CD4-positive, alpha-beta memory T cell (primary cell): ENCODE measurements at regions not wholly inside any gene's neighbourhood (a gene's known extent, or its start where the extent isn't known, plus 50 kb on each side); places are given as distances from the start of the nearest gene placed in this dataset.

ENCODE experiments used
- CTCF ChIA-PET: fragments of 350-600 bp; sonication (Branson Sonifier 250); formaldehyde crosslinking; loops from one replicate; lab custom pipeline; 2021; ENCODE audit warnings: inconsistent platforms; ENCODE audit not compliant: partially characterized antibody; lab: Charles Lee
- POLR2A ChIA-PET: fragments of 350-600 bp; sonication (Branson Sonifier 250); formaldehyde crosslinking; loops from one replicate; lab custom pipeline; 2021; ENCODE audit not compliant: partially characterized antibody; lab: Charles Lee
- DNase-seq, 5 donors: peaks; one replicate each; pipeline versions ENCODE4 v3.0.0 to v3.0.0-alpha.2; 2020 to 2022; ENCODE audit warnings: mixed read lengths in 1 of 5
- H3K27ac ChIP-seq: one replicate; pipeline ENCODE4 v1.7.0; 2013; ENCODE audit warnings: low read depth, low read length
- H3K27me3 ChIP-seq: 2 replicates; pipeline ENCODE4 v1.7.0; 2013; ENCODE audit warnings: mild to moderate bottlenecking, low read length, moderate library complexity; ENCODE audit not compliant: insufficient read depth
- H3K36me3 ChIP-seq: 2 replicates; pipeline ENCODE4 v1.7.0; 2013; ENCODE audit warnings: mild to moderate bottlenecking, low read length, moderate library complexity; ENCODE audit not compliant: insufficient read depth
- H3K4me1 ChIP-seq: 2 replicates; pipeline ENCODE4 v1.7.0; 2013; ENCODE audit warnings: mild to moderate bottlenecking, low read length, moderate library complexity; ENCODE audit not compliant: insufficient read depth
- H3K4me3 ChIP-seq, 2 donors: one replicate each; pipeline ENCODE4 v1.7.0; 2013; ENCODE audit warnings: low read length in 2 of 2, mild to moderate bottlenecking in 1 of 2
- H3K9me3 ChIP-seq, 2 donors: one replicate each; pipeline ENCODE4 v1.7.0; 2013; ENCODE audit warnings: low read length in 2 of 2, control low read depth in 1 of 2; ENCODE audit not compliant: control insufficient read depth in 1 of 2
- H3K27ac Mint-ChIP-seq, 7 donors: one replicate each; pipeline ENCODE4 v1.8.0; 2020 to 2021; ENCODE audit warnings: mixed read lengths in 7 of 7, mild to moderate bottlenecking in 6 of 7, inconsistent platforms in 3 of 7, moderate library complexity in 3 of 7
- H3K27me3 Mint-ChIP-seq, 2 donors: one replicate each; pipeline ENCODE4 v1.8.0; 2020 to 2021; ENCODE audit warnings: mixed read lengths in 2 of 2
- H3K36me3 Mint-ChIP-seq, 2 donors: one replicate each; pipeline ENCODE4 v1.8.0; 2020 to 2021; ENCODE audit warnings: mixed read lengths in 2 of 2, inconsistent platforms in 1 of 2, mild to moderate bottlenecking in 1 of 2
- H3K4me1 Mint-ChIP-seq, 4 donors: one replicate each; pipeline ENCODE4 v1.8.0; 2020 to 2021; ENCODE audit warnings: mixed read lengths in 4 of 4, mild to moderate bottlenecking in 1 of 4
- H3K4me3 Mint-ChIP-seq, 8 donors: one replicate each; pipeline ENCODE4 v1.8.0; 2020 to 2021; ENCODE audit warnings: mixed read lengths in 8 of 8, mild to moderate bottlenecking in 7 of 8, moderate library complexity in 6 of 8, inconsistent platforms in 3 of 8
- H3K9me3 Mint-ChIP-seq, 8 donors: one replicate each; pipeline ENCODE4 v1.8.0; 2020 to 2021; ENCODE audit warnings: mixed read lengths in 8 of 8, mild to moderate bottlenecking in 5 of 8, inconsistent platforms in 3 of 8, moderate library complexity in 1 of 8
- intact Hi-C: fragments of 100-400 bp; cut with micrococcal nuclease; formaldehyde crosslinking; loops from one replicate; pipeline ENCODE4 v1.15.1; 2023

DNA sequence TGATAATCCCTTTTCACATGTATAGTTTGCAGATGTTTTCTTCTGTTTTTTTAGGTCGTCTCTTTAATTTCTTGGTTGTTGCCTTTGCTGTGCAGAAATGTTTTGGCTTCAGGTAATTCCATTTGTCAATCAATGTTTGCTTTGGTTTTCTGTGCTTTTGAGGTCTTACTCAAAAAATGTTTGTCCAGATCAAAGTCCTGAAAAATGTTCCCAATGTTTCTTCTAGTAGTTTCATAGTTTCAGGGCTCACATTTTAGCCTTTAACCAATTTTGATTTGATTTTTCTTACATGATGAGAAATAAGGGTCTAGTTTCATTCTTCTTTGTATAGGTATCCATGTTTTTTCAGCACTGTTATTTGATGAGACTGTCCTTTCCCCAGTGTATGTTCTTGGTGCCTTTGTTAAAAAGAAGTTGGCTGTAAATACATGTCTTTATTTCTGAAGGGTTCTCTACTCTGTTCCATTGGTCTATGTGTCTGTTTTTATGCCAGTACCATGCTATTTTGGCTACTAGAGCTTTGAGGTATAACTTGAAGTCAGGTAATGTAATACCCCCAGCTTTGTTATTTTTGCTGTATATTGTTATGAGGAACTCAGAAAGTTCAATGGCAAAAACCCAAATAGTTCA is 578.7 kb upstream of the SEL1L start:
- peaks cover 0 to 8% (median 6%) of the 10 kb centered on the region in 8 donors for H3K9me3 Mint-ChIP-seq
- CTCF ChIA-PET = interaction anchor here (0.6 kb wide), 1 partner anchor 30 kb away, joined by 3 read pairs; no protein-coding TSS in a partner anchor
- intact Hi-C loops = no loop called here

DNA sequence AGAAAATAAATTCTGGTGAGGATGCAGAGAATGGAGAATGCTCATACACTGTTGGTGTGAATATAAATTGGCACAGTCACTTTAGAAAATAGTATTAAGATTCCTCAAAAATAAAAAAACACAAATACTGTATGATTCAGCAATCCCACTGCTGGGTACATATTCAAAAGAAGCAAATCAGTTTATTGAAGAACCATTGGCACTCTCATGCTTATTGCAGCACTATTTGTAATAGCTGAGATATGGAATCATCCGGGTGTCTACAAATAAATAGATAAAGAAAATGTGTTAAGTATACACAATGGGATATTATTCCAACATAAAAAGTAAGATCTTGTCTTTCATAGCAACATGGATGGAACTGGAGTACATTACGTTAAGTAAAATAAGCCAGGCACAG is 579.4 kb upstream of the SEL1L start:
- H3K4me3 Mint-ChIP-seq = no peak overlapping the region
- CTCF ChIA-PET = no interaction called here
- no peaks in the 10 kb centered on the region for H3K4me1 ChIP-seq

More for the DNA sequence above, 578.7 kb upstream of the SEL1L start:
- POLR2A ChIA-PET = no interaction called here
- no peaks in the 10 kb centered on the region for H3K4me1 ChIP-seq
- no peaks in the 10 kb centered on the region for H3K27me3 Mint-ChIP-seq
- H3K4me3 ChIP-seq = no peak overlapping the region
- H3K4me3 Mint-ChIP-seq = no peak overlapping the region
- no peaks in the 10 kb centered on the region for H3K36me3 Mint-ChIP-seq
- H3K27me3 ChIP-seq = no peaks in the 10 kb centered on the region
- H3K9me3 ChIP-seq = no peaks in the 10 kb centered on the region
- H3K36me3 ChIP-seq = no peaks in the 10 kb centered on the region
- H3K27ac ChIP-seq = no peak overlapping the region
- H3K4me1 Mint-ChIP-seq = no peaks in the 10 kb centered on the region
- DNase-seq = no peak
- no peak overlapping the region for H3K27ac Mint-ChIP-seq

DNA sequence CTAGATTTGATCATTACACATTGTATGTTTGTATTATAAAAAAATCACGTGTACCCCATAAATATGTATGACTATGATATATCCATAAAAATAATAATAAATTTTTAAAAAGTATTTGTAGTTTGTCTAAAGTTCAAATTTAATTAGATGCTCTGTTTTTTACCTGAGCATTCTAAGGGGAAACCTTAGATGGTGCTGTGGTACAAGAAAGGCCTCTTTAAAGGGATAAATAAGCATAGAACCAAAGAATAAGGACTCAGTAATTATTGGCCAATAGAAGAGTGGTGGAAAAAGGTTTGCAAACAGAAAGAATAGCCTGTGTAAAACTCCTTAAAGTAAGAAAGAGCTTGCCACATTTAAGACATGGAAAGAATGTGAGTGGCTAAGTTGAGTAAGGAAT is 580.1 kb upstream of the SEL1L start:
- H3K27me3 ChIP-seq = no peaks in the 10 kb centered on the region
- CTCF ChIA-PET = no interaction called here
- H3K27ac ChIP-seq = no peak overlapping the region
- no peaks in the 10 kb centered on the region for H3K36me3 ChIP-seq
- Mint-ChIP-seq H3K4me3 (no peak overlapping the region), H3K27me3 (no peaks in the 10 kb centered on the region), H3K36me3 (no peaks in the 10 kb centered on the region), H3K9me3 (peaks cover 0 to 14% (median 8%) of the 10 kb centered on the region in 8 donors), H3K4me1 (no peaks in the 10 kb centered on the region), H3K27ac (no peak overlapping the region)
- intact Hi-C loops = no loop called here
- POLR2A ChIA-PET = no interaction called here
- H3K9me3 ChIP-seq = no peaks in the 10 kb centered on the region
- no peaks in the 10 kb centered on the region for H3K4me1 ChIP-seq
- no peak for DNase-seq
- no peak overlapping the region for H3K4me3 ChIP-seq

More for the DNA sequence above, 579.4 kb upstream of the SEL1L start:
- Histone ChIP-seq H3K27ac (no peak overlapping the region), H3K36me3 (no peaks in the 10 kb centered on the region), H3K9me3 (no peaks in the 10 kb centered on the region), H3K4me3 (no peak overlapping the region), H3K27me3 (no peaks in the 10 kb centered on the region)
- H3K9me3 Mint-ChIP-seq = peaks cover 0 to 13% (median 8%) of the 10 kb centered on the region in 8 donors
- POLR2A ChIA-PET = no interaction called here
- DNase-seq = no peak
- H3K27me3 Mint-ChIP-seq = no peaks in the 10 kb centered on the region
- H3K36me3 Mint-ChIP-seq = no peaks in the 10 kb centered on the region
- intact Hi-C loops = no loop called here
- H3K4me1 Mint-ChIP-seq = no peaks in the 10 kb centered on the region
- no peak overlapping the region for H3K27ac Mint-ChIP-seq

DNA sequence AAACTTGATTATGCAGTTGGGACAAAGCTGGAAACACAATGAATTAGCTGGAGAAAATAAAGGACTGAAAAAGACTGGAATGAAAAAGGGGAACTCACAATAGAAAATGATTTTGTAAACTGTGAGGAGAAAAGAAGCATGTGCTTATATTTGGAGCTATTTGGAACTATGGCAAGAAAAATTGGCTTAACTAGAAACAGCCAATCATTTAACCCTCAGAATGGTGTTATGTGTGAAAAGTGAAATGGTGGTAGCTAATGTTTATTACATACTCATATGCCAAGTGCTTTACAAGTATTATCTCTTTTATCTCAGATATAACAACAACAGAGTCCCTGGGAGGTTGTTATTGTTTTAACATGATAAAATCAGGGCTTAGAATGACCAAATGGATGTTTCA is 583.1 kb upstream of the SEL1L start:
- peaks cover 0 to 13% (median 5%) of the 10 kb centered on the region in 8 donors for H3K9me3 Mint-ChIP-seq

DNA sequence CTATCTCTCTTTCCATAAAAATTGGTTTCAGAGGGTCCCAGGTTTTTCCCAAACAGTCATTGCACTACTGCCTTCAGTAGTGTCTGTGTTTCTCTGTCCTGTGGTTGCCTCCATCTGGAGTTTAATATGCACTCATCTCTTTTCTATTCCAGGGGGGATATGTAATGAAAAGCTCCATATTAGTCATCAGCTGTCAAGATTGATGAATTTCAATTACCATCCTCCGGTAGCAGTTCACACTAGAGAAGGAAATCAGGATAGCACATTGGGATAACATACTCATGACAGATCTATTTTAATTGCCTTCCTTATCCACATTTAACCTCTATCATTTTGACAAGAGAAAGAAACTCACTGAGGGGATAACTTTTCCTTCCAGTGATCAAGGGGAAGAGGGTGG is 589.0 kb upstream of the SEL1L start:
- no peaks in the 10 kb centered on the region for H3K36me3 Mint-ChIP-seq
- no peaks in the 10 kb centered on the region for H3K9me3 ChIP-seq
- no peaks in the 10 kb centered on the region for H3K36me3 ChIP-seq
- POLR2A ChIA-PET = no interaction called here
- H3K4me3 ChIP-seq = no peak overlapping the region
- no peak overlapping the region for H3K27ac Mint-ChIP-seq
- no peak for DNase-seq
- no peaks in the 10 kb centered on the region for H3K27me3 ChIP-seq
- H3K9me3 Mint-ChIP-seq = peaks cover 0 to 13% (median 5%) of the 10 kb centered on the region in 8 donors
- no peaks in the 10 kb centered on the region for H3K4me1 Mint-ChIP-seq
- no peak overlapping the region for H3K27ac ChIP-seq
- intact Hi-C loops = no loop called here
- H3K4me3 Mint-ChIP-seq = no peak overlapping the region
- CTCF ChIA-PET = no interaction called here
- H3K4me1 ChIP-seq = no peaks in the 10 kb centered on the region
- no peaks in the 10 kb centered on the region for H3K27me3 Mint-ChIP-seq

More for the DNA sequence above, 583.1 kb upstream of the SEL1L start:
- Histone ChIP-seq H3K27me3 (no peaks in the 10 kb centered on the region), H3K4me1 (no peaks in the 10 kb centered on the region), H3K27ac (no peak overlapping the region), H3K36me3 (no peaks in the 10 kb centered on the region), H3K9me3 (no peaks in the 10 kb centered on the region), H3K4me3 (no peak overlapping the region)
- intact Hi-C loops = no loop called here
- Mint-ChIP-seq H3K27ac (no peak overlapping the region), H3K4me3 (no peak overlapping the region), H3K36me3 (no peaks in the 10 kb centered on the region), H3K27me3 (no peaks in the 10 kb centered on the region), H3K4me1 (no peaks in the 10 kb centered on the region)
- CTCF ChIA-PET = no interaction called here
- no peak for DNase-seq
- POLR2A ChIA-PET = no interaction called here

DNA sequence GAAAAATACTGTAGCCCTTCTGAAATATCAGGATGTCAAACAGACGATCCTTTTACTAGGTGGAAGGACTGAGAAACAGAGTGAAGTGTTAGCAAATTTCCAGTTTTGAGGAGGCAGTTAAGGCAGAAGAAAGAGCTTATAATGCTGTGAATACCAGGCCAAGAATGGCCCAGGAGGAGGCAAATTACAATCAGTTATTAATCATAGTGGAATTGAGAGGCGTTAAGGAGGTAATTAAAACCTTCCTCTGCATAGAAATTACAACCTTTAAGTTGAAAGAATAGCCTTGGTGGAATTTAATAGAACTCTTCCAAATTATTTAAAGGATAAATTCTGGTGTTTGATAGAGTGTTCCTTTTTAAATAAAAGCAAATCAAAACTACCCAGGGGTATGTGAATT is 590.9 kb upstream of the SEL1L start:
- intact Hi-C loops = no loop called here
- Mint-ChIP-seq H3K4me1 (no peaks in the 10 kb centered on the region), H3K27me3 (no peaks in the 10 kb centered on the region), H3K4me3 (no peak overlapping the region), H3K36me3 (no peaks in the 10 kb centered on the region), H3K9me3 (peaks cover 0 to 11% (median 5%) of the 10 kb centered on the region in 8 donors), H3K27ac (no peak overlapping the region)
- Histone ChIP-seq H3K27ac (no peak overlapping the region), H3K4me3 (no peak overlapping the region), H3K4me1 (no peaks in the 10 kb centered on the region), H3K9me3 (no peaks in the 10 kb centered on the region), H3K36me3 (no peaks in the 10 kb centered on the region), H3K27me3 (no peaks in the 10 kb centered on the region)
- ChIA-PET CTCF (no interaction called here), POLR2A (no interaction called here)
- DNase-seq = no peak

DNA sequence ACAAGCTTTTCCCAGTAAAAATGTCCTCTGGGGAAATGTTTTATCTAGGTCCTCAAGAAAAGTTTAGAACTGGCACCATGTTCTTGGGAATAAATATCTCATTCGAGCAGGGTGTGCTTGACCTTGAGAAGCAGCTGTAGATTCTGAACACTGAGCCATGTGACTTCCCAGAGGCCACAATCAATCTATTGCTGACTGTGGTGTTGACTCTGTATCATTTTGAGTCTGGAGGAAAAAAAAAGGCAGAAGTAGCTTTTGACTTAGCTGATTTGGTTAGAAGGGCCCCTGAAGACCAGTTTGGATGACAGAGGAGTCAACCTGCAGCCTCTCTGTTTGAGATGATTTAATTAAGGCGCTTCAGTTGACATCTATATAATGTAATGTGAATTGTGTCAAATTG is 592.4 kb upstream of the SEL1L start:
- H3K4me1 Mint-ChIP-seq = no peaks in the 10 kb centered on the region
- Histone ChIP-seq H3K4me1 (no peaks in the 10 kb centered on the region), H3K9me3 (no peaks in the 10 kb centered on the region), H3K36me3 (no peaks in the 10 kb centered on the region), H3K27ac (no peak overlapping the region), H3K27me3 (no peaks in the 10 kb centered on the region), H3K4me3 (no peak overlapping the region)
- ChIA-PET CTCF (no interaction called here), POLR2A (no interaction called here)
- H3K9me3 Mint-ChIP-seq = peaks cover 0 to 13% (median 7%) of the 10 kb centered on the region in 8 donors
- no peaks in the 10 kb centered on the region for H3K36me3 Mint-ChIP-seq
- no peak overlapping the region for H3K4me3 Mint-ChIP-seq
- no peak for DNase-seq
- H3K27me3 Mint-ChIP-seq = no peaks in the 10 kb centered on the region
- no peak overlapping the region for H3K27ac Mint-ChIP-seq
- intact Hi-C loops = no loop called here
